ENCODE measurements at regions not wholly inside any gene's neighbourhood (a gene's known extent, or its start where the extent isn't known, plus 50 kb on each side); places are given as distances from the start of the nearest gene placed in this dataset.

DNA sequence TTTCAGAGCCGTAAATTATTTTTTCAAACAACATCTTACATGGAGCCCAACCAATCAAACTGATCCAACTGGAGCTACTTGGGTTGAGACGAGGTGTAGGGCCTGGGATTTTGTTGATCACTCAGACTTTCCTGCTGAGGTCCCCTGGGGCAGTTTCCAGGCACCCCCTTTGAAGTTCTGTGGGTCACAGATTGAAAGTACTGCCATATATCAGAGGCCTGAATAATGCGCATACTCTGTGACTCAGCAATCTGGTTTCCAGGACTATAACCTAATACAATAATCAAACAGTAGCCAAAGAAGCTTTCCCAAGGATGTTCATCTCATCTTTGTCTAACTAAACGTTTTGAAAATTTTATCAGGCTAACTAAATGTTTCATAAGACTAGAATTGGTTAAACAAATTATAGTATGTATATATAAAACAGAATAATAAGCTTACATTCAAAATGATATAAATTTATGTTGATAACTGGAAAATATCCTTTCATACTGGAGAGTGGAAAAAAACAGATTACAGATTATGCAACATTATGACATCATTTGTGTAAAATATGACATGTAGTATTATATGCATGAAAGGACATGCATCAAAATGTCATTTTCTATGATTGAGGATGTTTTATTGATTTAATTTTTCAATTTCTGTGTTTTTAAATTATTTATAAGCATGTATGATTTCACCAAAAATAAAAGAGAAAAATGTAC lies 617.1 kb downstream of the NTRK3 start:
- ATAC-seq (ENCODE audit: insufficient read depth, low read depth), result no peak
- DNase-seq, result no peak
- H3K79me2 ChIP-seq (ENCODE audit: insufficient read depth, low read length), result no peaks in the 10 kb centered on the region
- no peak for TF ChIP-seq CTCF (IDR thresholded peaks at IDR 0.05; ENCODE audit: borderline replicate concordance, extremely low read depth, low read length, poor library complexity, severe bottlenecking)
- TF ChIP-seq EZH2 (IDR thresholded peaks at IDR 0.05; ENCODE audit: borderline replicate concordance, low read depth, low read length, severe bottlenecking), result no peak
- H2AFZ ChIP-seq (ENCODE audit: low read depth, low read length), result no peak overlapping the region
- no peaks in the 10 kb centered on the region for H3K36me3 ChIP-seq (ENCODE audit: insufficient read depth, low read length)
- no peak overlapping the region for H3K27ac ChIP-seq (ENCODE audit: low read length)
- no peaks in the 10 kb centered on the region for H4K20me1 ChIP-seq (ENCODE audit: insufficient read depth, low read length)
- no peaks in the 10 kb centered on the region for H3K9me3 ChIP-seq (ENCODE audit: insufficient read depth, low read length, severe bottlenecking)
- no peak overlapping the region for H3K9ac ChIP-seq (ENCODE audit: low read depth, low read length)
- no peak overlapping the region for H3K4me3 ChIP-seq (ENCODE audit: low read depth in 1 of 2, low read length in 2 of 2)
- no peaks in the 10 kb centered on the region for H3K4me1 ChIP-seq (ENCODE audit: insufficient read depth, low read length)
- no peak overlapping the region for H3K4me2 ChIP-seq (ENCODE audit: insufficient read depth, low read length)
- no peaks in the 10 kb centered on the region for H3K27me3 ChIP-seq (ENCODE audit: insufficient read depth, low read length, poor library complexity)

DNA sequence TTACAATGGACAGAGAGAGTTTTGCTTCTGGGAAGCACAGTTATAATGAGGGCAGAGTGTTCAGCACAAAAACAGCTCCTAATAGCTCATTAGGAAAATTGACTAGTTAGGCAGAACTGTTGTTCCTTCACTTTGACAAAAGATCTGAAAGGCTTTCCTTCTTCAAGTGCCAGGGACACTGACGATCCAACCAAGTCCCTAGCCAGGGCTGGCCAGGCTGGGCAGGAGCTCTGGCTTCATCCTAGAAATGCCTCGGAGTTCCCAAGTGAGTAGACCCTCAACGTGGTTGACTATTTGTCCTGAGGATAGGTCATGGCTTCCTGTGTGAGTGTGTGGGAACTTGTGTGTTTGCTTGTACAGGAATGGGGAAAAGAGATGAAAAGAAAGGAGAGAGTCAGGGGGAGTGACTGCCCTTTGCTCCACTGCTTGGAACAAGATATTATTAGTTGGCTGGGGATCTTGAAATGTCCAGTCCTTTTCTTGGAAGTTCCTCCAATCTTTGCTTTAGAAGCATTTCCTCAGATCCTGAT lies 617.9 kb downstream of the NTRK3 start:
- Histone ChIP-seq H3K9ac (ENCODE audit: low read depth, low read length) (no peak overlapping the region), H4K20me1 (ENCODE audit: insufficient read depth, low read length) (no peaks in the 10 kb centered on the region), H3K36me3 (ENCODE audit: insufficient read depth, low read length) (no peaks in the 10 kb centered on the region), H2AFZ (ENCODE audit: low read depth, low read length) (no peak overlapping the region), H3K27ac (ENCODE audit: low read length) (no peak overlapping the region), H3K4me1 (ENCODE audit: insufficient read depth, low read length) (no peaks in the 10 kb centered on the region), H3K4me2 (ENCODE audit: insufficient read depth, low read length) (no peak overlapping the region), H3K9me3 (ENCODE audit: insufficient read depth, low read length, severe bottlenecking) (no peaks in the 10 kb centered on the region), H3K27me3 (ENCODE audit: insufficient read depth, low read length, poor library complexity) (no peaks in the 10 kb centered on the region), H3K79me2 (ENCODE audit: insufficient read depth, low read length) (no peaks in the 10 kb centered on the region), H3K4me3 (ENCODE audit: low read depth in 1 of 2, low read length in 2 of 2) (no peak overlapping the region)
- TF ChIP-seq EZH2 (IDR thresholded peaks at IDR 0.05; ENCODE audit: borderline replicate concordance, low read depth, low read length, severe bottlenecking) (no peak), CTCF (IDR thresholded peaks at IDR 0.05; ENCODE audit: borderline replicate concordance, extremely low read depth, low read length, poor library complexity, severe bottlenecking) (no peak)
- DNase-seq (no peak), ATAC-seq (ENCODE audit: insufficient read depth, low read depth) (no peak)

- Histone ChIP-seq H4K20me1 (ENCODE audit: insufficient read depth, low read length) (no peaks in the 10 kb centered on the region), H3K9ac (ENCODE audit: low read depth, low read length) (no peak overlapping the region), H3K4me3 (ENCODE audit: low read depth in 1 of 2, low read length in 2 of 2) (no peak overlapping the region), H3K9me3 (ENCODE audit: insufficient read depth, low read length, severe bottlenecking) (no peaks in the 10 kb centered on the region), H2AFZ (ENCODE audit: low read depth, low read length) (no peak overlapping the region), H3K27me3 (ENCODE audit: insufficient read depth, low read length, poor library complexity) (no peaks in the 10 kb centered on the region), H3K79me2 (ENCODE audit: insufficient read depth, low read length) (no peaks in the 10 kb centered on the region), H3K4me2 (ENCODE audit: insufficient read depth, low read length) (no peak overlapping the region), H3K27ac (ENCODE audit: low read length) (no peak overlapping the region), H3K4me1 (ENCODE audit: insufficient read depth, low read length) (no peaks in the 10 kb centered on the region), H3K36me3 (ENCODE audit: insufficient read depth, low read length) (no peaks in the 10 kb centered on the region)
- TF ChIP-seq EZH2 (IDR thresholded peaks at IDR 0.05; ENCODE audit: borderline replicate concordance, low read depth, low read length, severe bottlenecking), result no peak
- no peak for TF ChIP-seq CTCF (IDR thresholded peaks at IDR 0.05; ENCODE audit: borderline replicate concordance, extremely low read depth, low read length, poor library complexity, severe bottlenecking)
- DNase-seq (no peak), ATAC-seq (ENCODE audit: insufficient read depth, low read depth) (no peak)
These were observed 622.2 kb downstream of the NTRK3 start for GRCh38 chr15:87634361-87634760.
